Erythroblast (primary cell): ENCODE measurements at regions not wholly inside any gene's neighbourhood (a gene's known extent, or its start where the extent isn't known, plus 50 kb on each side); places are given as distances from the start of the nearest gene placed in this dataset.

ENCODE experiments used
- GATA1 ChIP-seq: IDR thresholded peaks from 2 replicates; pipeline ENCODE4 v1.6.1; 2011; ENCODE audit warnings: low read depth, mild to moderate bottlenecking, control low read depth, low read length, moderate library complexity
- POLR2A ChIP-seq: IDR thresholded peaks from 2 replicates; pipeline ENCODE4 v1.6.1; 2011; ENCODE audit warnings: mild to moderate bottlenecking, low read length

DNA sequence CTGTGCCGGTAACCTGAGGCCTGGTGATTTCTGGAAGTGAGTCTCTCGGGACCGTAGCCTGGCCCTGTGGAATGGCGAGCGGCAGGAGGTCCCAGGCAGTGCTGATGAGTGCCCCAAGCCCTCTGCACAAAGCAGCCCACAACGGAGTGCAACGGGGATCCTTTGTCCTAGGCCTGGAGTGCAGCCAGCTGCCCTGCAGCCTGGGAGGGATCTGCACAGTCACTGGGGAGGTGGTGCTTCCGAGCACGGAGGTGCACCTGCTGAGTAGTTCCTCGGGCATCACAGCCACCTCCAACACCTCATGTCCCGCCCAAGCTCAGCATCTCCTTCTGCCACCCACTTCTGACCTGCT, 162.8 kb upstream of the ZMIZ1 start:
- TF ChIP-seq POLR2A = no peak
- TF ChIP-seq GATA1 = no peak
